PC-3 (cell line): ENCODE measurements at regions not wholly inside any gene's neighbourhood (a gene's known extent, or its start where the extent isn't known, plus 50 kb on each side); places are given as distances from the start of the nearest gene placed in this dataset.
"Not testable (repeated sequence)": the region's sequence is repeated elsewhere in the genome, so short reads cannot be mapped to it uniquely, and the experiment has no call there.

Experiments used
- ATAC-seq: fragments of 200-7000 bp; cut with Tn5 transposase; 2 replicates; pipeline ENCODE4 v1.9.1; 2020; ENCODE audit warnings: mild to moderate bottlenecking, moderate library complexity
- BruUV-seq: library from RNA; stranded (reverse); fragments of 400-500 nt; replicated peaks from 2 replicates; lab custom pipeline; 2021; lab: Mats Ljungman, UMichigan
- CTCF ChIA-PET: fragments of 300-600 bp; sonication (Branson Sonifier 250); formaldehyde crosslinking; loops from one replicate; lab custom pipeline; 2022; ENCODE audit warnings: antibody characterized with exemption; lab: Charles Lee
- POLR2A ChIA-PET: fragments of 300-600 bp; sonication (Branson Sonifier 250); formaldehyde crosslinking; loops from one replicate; lab custom pipeline; 2022; ENCODE audit warnings: antibody characterized with exemption; ENCODE audit not compliant: unreplicated experiment; lab: Charles Lee
- DNase-seq: peaks from one replicate; pipeline ENCODE4 v3.0.0-alpha.2; 2015
- H2AFZ ChIP-seq: fragments of 300-600 bp; sonication (generic); 2 replicates; pipeline ENCODE4 v1.6.0; 2016; ENCODE audit warnings: antibody characterized with exemption, low read length
- H3F3A ChIP-seq: fragments of 300-600 bp; sonication (generic); one replicate; pipeline ENCODE4 v1.6.0; 2017; ENCODE audit warnings: antibody characterized with exemption, low read length, control low read depth, mild to moderate bottlenecking; ENCODE audit not compliant: unreplicated experiment
- H3K27ac ChIP-seq: fragments of 300-600 bp; sonication (generic); 2 replicates; pipeline ENCODE4 v1.5.1; 2016; ENCODE audit warnings: mild to moderate bottlenecking, low read length
- H3K27me3 ChIP-seq: fragments of 300-600 bp; sonication (generic); 2 replicates; pipeline ENCODE4 v1.6.1; 2016; ENCODE audit warnings: low read length, mixed read lengths
- H3K36me3 ChIP-seq: fragments of 300-600 bp; sonication (generic); 2 replicates; pipeline ENCODE4 v1.6.1; 2016; ENCODE audit warnings: low read depth, mixed run types, low read length, mixed read lengths
- H3K4me1 ChIP-seq: fragments of 300-600 bp; sonication (generic); 2 replicates; pipeline ENCODE4 v1.5.1; 2016; ENCODE audit warnings: low read length; ENCODE audit not compliant: insufficient read depth
- H3K4me2 ChIP-seq: fragments of 300-600 bp; sonication (generic); 2 replicates; pipeline ENCODE4 v1.6.0; 2016; ENCODE audit warnings: low read length
- H3K4me3 ChIP-seq: fragments of 300-600 bp; sonication (generic); 2 replicates; pipeline ENCODE4 v1.5.1; 2016; ENCODE audit warnings: mild to moderate bottlenecking, low read length, mixed read lengths
- H3K79me2 ChIP-seq: fragments of 300-600 bp; sonication (generic); 2 replicates; pipeline ENCODE4 v1.6.1; 2017; ENCODE audit warnings: low read length, mixed read lengths
- H3K9ac ChIP-seq: fragments of 300-600 bp; sonication (generic); 2 replicates; pipeline ENCODE4 v1.6.0; 2016; ENCODE audit warnings: mild to moderate bottlenecking, low read length
- H3K9me2 ChIP-seq: fragments of 300-600 bp; sonication (generic); replicated peaks from 2 replicates; pipeline ENCODE4 v1.6.1; 2016; ENCODE audit warnings: mixed run types, low read length, mixed read lengths
- H3K9me3 ChIP-seq: fragments of 300-600 bp; sonication (generic); 2 replicates; pipeline ENCODE4 v1.6.1; 2016; ENCODE audit warnings: low read length, mixed read lengths
- H4K20me1 ChIP-seq: fragments of 300-600 bp; sonication (generic); 2 replicates; pipeline ENCODE4 v1.6.1; 2016; ENCODE audit warnings: low read length, mixed read lengths
- EZH2 ChIP-seq: fragments of 300-600 bp; sonication (generic); IDR thresholded peaks from one replicate; pipeline ENCODE4 v1.6.1; 2017; ENCODE audit warnings: antibody characterized with exemption, mild to moderate bottlenecking, low read length; ENCODE audit not compliant: unreplicated experiment
- EZH2phosphoT487 ChIP-seq: fragments of 300-600 bp; sonication (generic); IDR thresholded peaks from 2 replicates; pipeline ENCODE4 v1.6.1; 2018; ENCODE audit warnings: mild to moderate bottlenecking, antibody characterized with exemption, low read length, borderline replicate concordance
- intact Hi-C: fragments of 100-400 bp; cut with micrococcal nuclease; formaldehyde crosslinking; loops from 2 replicates; pipeline ENCODE4 v1.9.0; 2023
- TF ChIP-seq, protein P1 (sequence below): fragments of 300-600 bp; sonication (generic); conservative IDR thresholded peaks from 2 replicates; pipeline ENCODE4 v1.5.1; 2017; ENCODE audit warnings: antibody characterized with exemption, low read depth, mild to moderate bottlenecking, low read length

DNA sequence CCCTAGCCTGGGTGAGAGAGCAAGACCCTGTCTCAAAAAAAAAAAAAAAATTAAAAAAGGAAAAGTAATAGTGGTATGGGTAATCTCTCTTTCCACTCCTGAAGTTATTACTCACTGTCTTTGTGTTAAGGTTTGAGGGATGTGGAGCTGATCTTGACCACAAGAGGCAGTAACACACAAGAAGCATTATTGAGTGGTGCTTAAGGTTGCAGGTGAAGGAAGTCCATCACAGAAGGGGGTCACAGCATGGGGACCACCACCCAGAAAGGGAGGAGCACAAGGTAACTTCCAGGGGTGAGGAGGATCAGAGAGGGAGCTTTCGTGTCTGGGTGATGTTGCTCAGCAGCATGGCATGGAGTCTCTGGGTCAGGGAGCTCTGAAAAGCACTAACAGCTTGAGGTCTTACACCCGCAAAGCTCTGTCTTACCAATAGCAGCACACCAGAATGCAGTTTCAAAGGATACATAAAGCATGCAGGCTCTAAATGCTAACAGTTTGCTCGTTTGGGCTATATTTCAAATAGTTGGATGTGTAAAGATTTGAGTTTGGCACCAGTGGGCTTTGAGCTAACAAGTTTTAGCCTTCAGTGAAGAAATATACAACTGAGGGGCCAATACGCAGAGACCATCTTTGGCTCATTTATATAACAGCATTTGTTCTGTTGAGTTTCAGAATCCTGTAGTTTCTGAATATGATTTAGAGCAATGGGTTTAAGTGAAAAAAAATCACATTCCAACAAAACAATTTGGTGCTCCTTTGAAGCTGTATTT, 100.4 kb upstream of the DNAJC1 start:
- H4K20me1 ChIP-seq = no peaks in the 10 kb centered on the region
- H2AFZ ChIP-seq = no peak overlapping the region
- H3K36me3 ChIP-seq = no peaks in the 10 kb centered on the region
- intact Hi-C loops = no loop called here
- H3K27ac ChIP-seq = no peak overlapping the region
- no peaks in the 10 kb centered on the region for H3K4me1 ChIP-seq
- no peak for ATAC-seq
- POLR2A ChIA-PET = no interaction called here
- CTCF ChIA-PET = no interaction called here
- no peak overlapping the region for H3K4me3 ChIP-seq
- H3K9me2 ChIP-seq = no peaks in the 10 kb centered on the region
- H3F3A ChIP-seq = no peaks in the 10 kb centered on the region
- DNase-seq = peak; percentile 25
- H3K79me2 ChIP-seq = no peaks in the 10 kb centered on the region
- TF ChIP-seq EZH2phosphoT487 = no peak
- TF ChIP-seq, protein P1, sequence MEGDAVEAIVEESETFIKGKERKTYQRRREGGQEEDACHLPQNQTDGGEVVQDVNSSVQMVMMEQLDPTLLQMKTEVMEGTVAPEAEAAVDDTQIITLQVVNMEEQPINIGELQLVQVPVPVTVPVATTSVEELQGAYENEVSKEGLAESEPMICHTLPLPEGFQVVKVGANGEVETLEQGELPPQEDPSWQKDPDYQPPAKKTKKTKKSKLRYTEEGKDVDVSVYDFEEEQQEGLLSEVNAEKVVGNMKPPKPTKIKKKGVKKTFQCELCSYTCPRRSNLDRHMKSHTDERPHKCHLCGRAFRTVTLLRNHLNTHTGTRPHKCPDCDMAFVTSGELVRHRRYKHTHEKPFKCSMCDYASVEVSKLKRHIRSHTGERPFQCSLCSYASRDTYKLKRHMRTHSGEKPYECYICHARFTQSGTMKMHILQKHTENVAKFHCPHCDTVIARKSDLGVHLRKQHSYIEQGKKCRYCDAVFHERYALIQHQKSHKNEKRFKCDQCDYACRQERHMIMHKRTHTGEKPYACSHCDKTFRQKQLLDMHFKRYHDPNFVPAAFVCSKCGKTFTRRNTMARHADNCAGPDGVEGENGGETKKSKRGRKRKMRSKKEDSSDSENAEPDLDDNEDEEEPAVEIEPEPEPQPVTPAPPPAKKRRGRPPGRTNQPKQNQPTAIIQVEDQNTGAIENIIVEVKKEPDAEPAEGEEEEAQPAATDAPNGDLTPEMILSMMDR = peak; percentile 58
- H3K9ac ChIP-seq = no peak overlapping the region
- no peaks in the 10 kb centered on the region for H3K27me3 ChIP-seq
- no peak overlapping the region for H3K4me2 ChIP-seq
- BruUV-seq = no TSS peak
- H3K9me3 ChIP-seq = no peaks in the 10 kb centered on the region

DNA sequence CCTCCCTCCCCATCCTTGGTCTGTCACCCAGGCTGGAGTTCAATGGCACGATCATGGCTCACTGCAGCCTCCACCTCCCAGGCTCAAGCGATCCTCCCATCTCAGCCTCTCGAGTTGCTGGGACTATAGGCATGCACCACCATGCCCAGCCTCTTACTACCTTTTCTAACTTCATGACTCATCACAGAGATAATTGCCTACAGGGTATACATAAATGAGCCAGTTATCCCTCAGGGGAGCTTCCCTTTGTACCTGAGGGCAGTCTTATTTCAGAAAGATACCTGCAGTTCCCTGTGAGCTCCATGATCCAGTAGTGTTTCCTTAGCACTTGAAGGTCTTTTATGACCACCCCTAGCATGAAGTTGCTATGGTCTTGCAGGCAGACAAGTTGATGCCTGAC, 94.2 kb upstream of the DNAJC1 start:
- H3K9me3 ChIP-seq = no peaks in the 10 kb centered on the region
- no peak for DNase-seq
- ChIA-PET POLR2A (no interaction called here), CTCF (no interaction called here)
- ATAC-seq = no peak
- no peaks in the 10 kb centered on the region for H3F3A ChIP-seq
- H3K36me3 ChIP-seq = no peaks in the 10 kb centered on the region
- no peaks in the 10 kb centered on the region for H3K27me3 ChIP-seq
- TF ChIP-seq, protein P1 = no peak
- TF ChIP-seq EZH2 = no peak
- no peak for TF ChIP-seq EZH2phosphoT487
- BruUV-seq = no TSS peak
- H3K9ac ChIP-seq = no peak overlapping the region
- H3K27ac ChIP-seq = no peak overlapping the region
- H2AFZ ChIP-seq = no peak overlapping the region
- no peak overlapping the region for H3K4me2 ChIP-seq
- H3K9me2 ChIP-seq = no peaks in the 10 kb centered on the region
- no peaks in the 10 kb centered on the region for H3K4me1 ChIP-seq
- H3K79me2 ChIP-seq = no peaks in the 10 kb centered on the region
- intact Hi-C loops = no loop called here
- H3K4me3 ChIP-seq = no peak overlapping the region
- no peaks in the 10 kb centered on the region for H4K20me1 ChIP-seq

DNA sequence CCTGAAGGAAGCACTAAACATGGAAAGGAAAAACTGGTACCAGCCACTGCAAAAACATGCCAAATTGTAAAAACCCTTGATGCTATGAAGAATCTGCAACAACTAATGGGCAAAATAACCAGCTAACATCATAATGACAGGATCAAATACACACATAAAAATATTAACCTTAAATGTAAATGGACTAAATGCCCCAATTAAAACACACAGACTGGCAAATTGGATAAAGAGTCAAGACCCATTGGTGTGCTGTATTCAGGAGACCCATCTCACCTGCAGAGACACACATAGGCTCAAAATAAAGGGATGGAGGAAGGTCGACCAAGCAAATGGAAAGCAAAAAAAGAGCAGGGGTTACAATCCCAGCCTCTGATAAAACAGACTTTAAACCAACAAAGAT, 87.7 kb upstream of the DNAJC1 start:
- H3K9me3 ChIP-seq, H2AFZ ChIP-seq, CTCF ChIA-PET, H3K4me3 ChIP-seq, BruUV-seq, H3K9ac ChIP-seq, intact Hi-C loops, POLR2A ChIA-PET, H3K27ac ChIP-seq, H3K36me3 ChIP-seq, H3F3A ChIP-seq, H3K27me3 ChIP-seq, H3K9me2 ChIP-seq, ATAC-seq, DNase-seq, H4K20me1 ChIP-seq, H3K79me2 ChIP-seq, H3K4me2 ChIP-seq: not testable (repeated sequence)
- H3K4me1 ChIP-seq = peaks cover 15% of the 10 kb centered on the region
